ENCODE measurements at regions not wholly inside any gene's neighbourhood (a gene's known extent, or its start where the extent isn't known, plus 50 kb on each side); places are given as distances from the start of the nearest gene placed in this dataset.

DNA sequence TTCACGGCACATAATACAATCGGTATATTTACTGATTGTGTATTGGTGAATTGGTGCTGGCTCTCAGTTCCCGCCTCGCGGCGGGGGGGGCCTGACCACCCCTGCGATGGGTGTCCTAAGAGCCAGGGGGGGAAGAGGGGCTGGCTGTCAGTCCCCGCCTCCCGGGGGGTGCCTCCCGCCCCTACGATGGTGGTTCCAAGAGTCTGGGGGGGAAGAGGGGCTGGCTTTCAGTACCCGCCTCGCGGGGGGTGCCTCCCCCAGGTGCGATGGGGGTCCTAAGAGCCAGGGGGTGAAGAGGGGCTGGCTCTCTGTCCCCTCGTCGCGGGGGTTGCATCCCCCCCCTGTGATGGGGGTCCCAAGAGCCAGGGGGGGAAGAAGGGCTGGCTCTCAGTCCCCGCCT, 2321.8 kb upstream of the PCDH20 start:
- TF ChIP-seq MAX (CRISPR knock-in tag; IDR thresholded peaks at IDR 0.05), result no peak
- TF ChIP-seq, protein P1, sequence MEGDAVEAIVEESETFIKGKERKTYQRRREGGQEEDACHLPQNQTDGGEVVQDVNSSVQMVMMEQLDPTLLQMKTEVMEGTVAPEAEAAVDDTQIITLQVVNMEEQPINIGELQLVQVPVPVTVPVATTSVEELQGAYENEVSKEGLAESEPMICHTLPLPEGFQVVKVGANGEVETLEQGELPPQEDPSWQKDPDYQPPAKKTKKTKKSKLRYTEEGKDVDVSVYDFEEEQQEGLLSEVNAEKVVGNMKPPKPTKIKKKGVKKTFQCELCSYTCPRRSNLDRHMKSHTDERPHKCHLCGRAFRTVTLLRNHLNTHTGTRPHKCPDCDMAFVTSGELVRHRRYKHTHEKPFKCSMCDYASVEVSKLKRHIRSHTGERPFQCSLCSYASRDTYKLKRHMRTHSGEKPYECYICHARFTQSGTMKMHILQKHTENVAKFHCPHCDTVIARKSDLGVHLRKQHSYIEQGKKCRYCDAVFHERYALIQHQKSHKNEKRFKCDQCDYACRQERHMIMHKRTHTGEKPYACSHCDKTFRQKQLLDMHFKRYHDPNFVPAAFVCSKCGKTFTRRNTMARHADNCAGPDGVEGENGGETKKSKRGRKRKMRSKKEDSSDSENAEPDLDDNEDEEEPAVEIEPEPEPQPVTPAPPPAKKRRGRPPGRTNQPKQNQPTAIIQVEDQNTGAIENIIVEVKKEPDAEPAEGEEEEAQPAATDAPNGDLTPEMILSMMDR (IDR thresholded peaks at IDR 0.05), result no peak
- TF ChIP-seq ZNF423 (CRISPR knock-in tag; IDR thresholded peaks at IDR 0.05), result no peak
- no peak for TF ChIP-seq SMAD4 (CRISPR knock-in tag; IDR thresholded peaks at IDR 0.05)
- TF ChIP-seq ZNF512 (CRISPR knock-in tag; IDR thresholded peaks at IDR 0.05; ENCODE audit: borderline replicate concordance), result no peak
- no peak for TF ChIP-seq TEAD4 (CRISPR knock-in tag; IDR thresholded peaks at IDR 0.05)
- TF ChIP-seq, protein P2, sequence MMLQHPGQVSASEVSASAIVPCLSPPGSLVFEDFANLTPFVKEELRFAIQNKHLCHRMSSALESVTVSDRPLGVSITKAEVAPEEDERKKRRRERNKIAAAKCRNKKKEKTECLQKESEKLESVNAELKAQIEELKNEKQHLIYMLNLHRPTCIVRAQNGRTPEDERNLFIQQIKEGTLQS (CRISPR knock-in tag; conservative IDR thresholded peaks at IDR 0.05), result no peak
